WTC11 (cell line): ENCODE measurements at regions not wholly inside any gene's neighbourhood (a gene's known extent, or its start where the extent isn't known, plus 50 kb on each side); places are given as distances from the start of the nearest gene placed in this dataset.

Experiments used
- ETV6 ChIP-seq: sonication (generic); formaldehyde crosslinking; IDR thresholded peaks from 2 replicates; pipeline ENCODE4 v1.8.1; 2022; ENCODE audit warnings: mild to moderate bottlenecking, missing genetic modification reagents
- HMGA2 ChIP-seq: fragments of 250-450 bp; sonication (Bioruptor Pico); IDR thresholded peaks from 2 replicates; pipeline ENCODE4 v1.4.0; 2021; ENCODE audit warnings: mild to moderate bottlenecking, moderate library complexity
- JAZF1 ChIP-seq: fragments of 250-450 bp; sonication (Bioruptor Pico); IDR thresholded peaks from 2 replicates; pipeline ENCODE4 v1.9.0; 2021; ENCODE audit warnings: moderate library complexity, mild to moderate bottlenecking, inconsistent platforms
- JUN ChIP-seq: sonication (generic); formaldehyde crosslinking; IDR thresholded peaks from 2 replicates; pipeline ENCODE4 v1.8.0; 2023; ENCODE audit warnings: mild to moderate bottlenecking, missing genetic modification reagents
- MAX ChIP-seq: sonication (generic); formaldehyde crosslinking; IDR thresholded peaks from 2 replicates; pipeline ENCODE4 v1.8.0; 2022; ENCODE audit warnings: mild to moderate bottlenecking, missing genetic modification reagents
- SP1 ChIP-seq: sonication (generic); formaldehyde crosslinking; conservative IDR thresholded peaks from 2 replicates; pipeline ENCODE4 v1.8.1; 2022; ENCODE audit warnings: missing genetic modification reagents
- TF ChIP-seq, protein P1 (sequence below): fragments of 200-600 bp; IDR thresholded peaks from 2 replicates; pipeline ENCODE4 v1.8.0; 2022; ENCODE audit warnings: antibody characterized with exemption

GRCh38 chr13:105097521-105097920 is 1437.9 kb downstream of the EFNB2 start:
- TF ChIP-seq SP1 (CRISPR knock-in tag) (no peak), ETV6 (no peak), JUN (CRISPR knock-in tag) (no peak), MAX (CRISPR knock-in tag) (no peak), HMGA2 (no peak), JAZF1 (CRISPR knock-in tag) (no peak)
- TF ChIP-seq, protein P1, sequence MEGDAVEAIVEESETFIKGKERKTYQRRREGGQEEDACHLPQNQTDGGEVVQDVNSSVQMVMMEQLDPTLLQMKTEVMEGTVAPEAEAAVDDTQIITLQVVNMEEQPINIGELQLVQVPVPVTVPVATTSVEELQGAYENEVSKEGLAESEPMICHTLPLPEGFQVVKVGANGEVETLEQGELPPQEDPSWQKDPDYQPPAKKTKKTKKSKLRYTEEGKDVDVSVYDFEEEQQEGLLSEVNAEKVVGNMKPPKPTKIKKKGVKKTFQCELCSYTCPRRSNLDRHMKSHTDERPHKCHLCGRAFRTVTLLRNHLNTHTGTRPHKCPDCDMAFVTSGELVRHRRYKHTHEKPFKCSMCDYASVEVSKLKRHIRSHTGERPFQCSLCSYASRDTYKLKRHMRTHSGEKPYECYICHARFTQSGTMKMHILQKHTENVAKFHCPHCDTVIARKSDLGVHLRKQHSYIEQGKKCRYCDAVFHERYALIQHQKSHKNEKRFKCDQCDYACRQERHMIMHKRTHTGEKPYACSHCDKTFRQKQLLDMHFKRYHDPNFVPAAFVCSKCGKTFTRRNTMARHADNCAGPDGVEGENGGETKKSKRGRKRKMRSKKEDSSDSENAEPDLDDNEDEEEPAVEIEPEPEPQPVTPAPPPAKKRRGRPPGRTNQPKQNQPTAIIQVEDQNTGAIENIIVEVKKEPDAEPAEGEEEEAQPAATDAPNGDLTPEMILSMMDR: no peak
